H1 (cell line): ENCODE measurements at regions not wholly inside any gene's neighbourhood (a gene's known extent, or its start where the extent isn't known, plus 50 kb on each side); places are given as distances from the start of the nearest gene placed in this dataset.

Experiments used
- CTCF ChIA-PET: fragments of 300-600 bp; sonication (Branson Sonifier 250); formaldehyde crosslinking; loops from one replicate; lab custom pipeline; 2021; ENCODE audit not compliant: partially characterized antibody; lab: Charles Lee
- POLR2A ChIA-PET: fragments of 300-600 bp; sonication (Branson Sonifier 250); formaldehyde crosslinking; loops from one replicate; lab custom pipeline; 2021; ENCODE audit warnings: inconsistent platforms; ENCODE audit not compliant: partially characterized antibody; lab: Charles Lee
- DNase-seq, 2 experiments: peaks; one replicate each; pipeline versions ENCODE4 v3.0.0 to v3.0.0-alpha.2; 2010 to 2022; ENCODE audit warnings: low spot score in 2 of 2, low read depth in 1 of 2, mixed read lengths in 1 of 2
- FAIRE-seq: peaks from 2 replicates; lab custom pipeline; 2011; peaks lifted over from hg19 to GRCh38; lab: Jason Lieb, UNC
- H2AFZ ChIP-seq: 2 replicates; pipeline ENCODE4 v1.8.1; 2012; ENCODE audit warnings: low read length, inconsistent platforms
- H2AK5ac ChIP-seq: 2 replicates; pipeline ENCODE4 v1.6.1; 2013; ENCODE audit warnings: low read depth, low read length
- H2BK120ac ChIP-seq: replicated peaks from 2 replicates; pipeline ENCODE3; 2013; ENCODE audit warnings: low read depth, low read length, inconsistent platforms
- H2BK12ac ChIP-seq: 2 replicates; pipeline ENCODE4 v1.6.1; 2013; ENCODE audit warnings: low read depth, low read length
- H2BK15ac ChIP-seq: 2 replicates; pipeline ENCODE4 v1.6.1; 2013; ENCODE audit warnings: low read length
- H2BK20ac ChIP-seq: 2 replicates; pipeline ENCODE4 v1.6.1; 2013; ENCODE audit warnings: low read length
- H2BK5ac ChIP-seq: 2 replicates; pipeline ENCODE4 v1.6.1; 2013; ENCODE audit warnings: low read depth, low read length
- H3K14ac ChIP-seq: 2 replicates; pipeline ENCODE4 v1.6.1; 2013; ENCODE audit warnings: inconsistent platforms; ENCODE audit not compliant: insufficient read length
- H3K18ac ChIP-seq: 2 replicates; pipeline ENCODE4 v1.6.1; 2013; ENCODE audit warnings: low read length; ENCODE audit errors: extremely low read depth
- H3K23ac ChIP-seq: 2 replicates; pipeline ENCODE4 v1.6.1; 2013; ENCODE audit warnings: inconsistent platforms; ENCODE audit not compliant: insufficient read length
- H3K23me2 ChIP-seq: 2 replicates; pipeline ENCODE4 v1.6.1; 2013; ENCODE audit warnings: low read depth, low read length
- H3K27ac ChIP-seq: 2 replicates; pipeline ENCODE4 v1.6.1; 2011; ENCODE audit warnings: low read depth, low read length, inconsistent platforms
- H3K27me3 ChIP-seq, 4 experiments: replicated peaks in 1 of 4; 1 replicate in 1 of 4; 2 replicates in 3 of 4; pipeline versions ENCODE4 v1.6.1 to v1.8.1; 2011 to 2013; ENCODE audit warnings: low read length in 3 of 4, mild to moderate bottlenecking in 3 of 4, inconsistent platforms in 2 of 4, mixed read lengths in 2 of 4, moderate library complexity in 1 of 4; ENCODE audit not compliant: control insufficient read depth in 3 of 4, insufficient read depth in 3 of 4; ENCODE audit errors: extremely low read depth in 1 of 4
- H3K36me3 ChIP-seq, 4 experiments: 2 replicates each; pipeline versions ENCODE4 v1.6.1 to v1.8.1; 2011 to 2013; ENCODE audit warnings: mild to moderate bottlenecking in 4 of 4, low read length in 3 of 4, moderate library complexity in 2 of 4, control low read depth in 1 of 4, inconsistent platforms in 1 of 4; ENCODE audit not compliant: insufficient read depth in 4 of 4, control insufficient read depth in 2 of 4
- H3K4ac ChIP-seq: replicated peaks from 2 replicates; pipeline ENCODE3; 2013; ENCODE audit warnings: low read length, low read depth, mixed read lengths, inconsistent platforms; ENCODE audit not compliant: insufficient read length
- H3K4me1 ChIP-seq, 4 experiments: replicated peaks in 1 of 4; 1 replicate in 1 of 4; 2 replicates in 3 of 4; pipeline versions ENCODE4 v1.6.1 to v1.8.1; 2011 to 2013; ENCODE audit warnings: low read length in 3 of 4, inconsistent platforms in 2 of 4, mixed read lengths in 1 of 4; ENCODE audit not compliant: insufficient read depth in 4 of 4, control insufficient read depth in 3 of 4
- H3K4me2 ChIP-seq, 2 experiments: 2 replicates each; pipeline versions ENCODE4 v1.6.1 to v1.8.1; 2011 to 2013; ENCODE audit warnings: low read depth in 2 of 2, low read length in 2 of 2, control low read depth in 1 of 2, inconsistent platforms in 1 of 2, mild to moderate bottlenecking in 1 of 2; ENCODE audit not compliant: insufficient read depth in 1 of 2
- H3K4me3 ChIP-seq, 4 experiments: fragments of 200-600, 300-600 bp in 1 of 4; sonication (generic), shearing (Covaris generic), sonication (Bioruptor Twin) in 1 of 4; 2 replicates each; pipeline versions ENCODE4 v1.5.1 to v1.8.1; 2011 to 2016; ENCODE audit warnings: low read length in 4 of 4, low read depth in 3 of 4, control low read depth in 2 of 4, inconsistent platforms in 2 of 4, mild to moderate bottlenecking in 2 of 4, mixed read lengths in 1 of 4, moderate library complexity in 1 of 4; ENCODE audit not compliant: insufficient read depth in 2 of 4; ENCODE audit errors: extremely low read depth in 1 of 4
- H3K56ac ChIP-seq: replicated peaks from 2 replicates; pipeline ENCODE3; 2013; ENCODE audit warnings: low read depth, mild to moderate bottlenecking, mixed read lengths, low read length, inconsistent platforms; ENCODE audit not compliant: insufficient read length
- H3K79me1 ChIP-seq: 2 replicates; pipeline ENCODE4 v1.6.1; 2013; ENCODE audit warnings: low read depth, low read length, control low read depth
- H3K79me2 ChIP-seq, 2 experiments: 2 replicates each; pipeline versions ENCODE4 v1.6.1 to v1.8.1; 2012 to 2013; ENCODE audit warnings: low read length in 2 of 2, mild to moderate bottlenecking in 2 of 2, inconsistent platforms in 1 of 2; ENCODE audit not compliant: insufficient read depth in 2 of 2, control insufficient read depth in 1 of 2
- H3K9ac ChIP-seq, 4 experiments: replicated peaks in 1 of 4; 1 replicate in 1 of 4; 2 replicates in 3 of 4; pipeline versions ENCODE4 v1.6.1 to v1.8.1; 2011 to 2013; ENCODE audit warnings: low read depth in 3 of 4, low read length in 3 of 4, control low read depth in 2 of 4, mild to moderate bottlenecking in 2 of 4, moderate library complexity in 2 of 4, inconsistent platforms in 1 of 4; ENCODE audit errors: extremely low read depth in 1 of 4
- H3K9me3 ChIP-seq, 2 experiments: 2 replicates each; pipeline versions ENCODE4 v1.6.1 to v1.8.1; 2012 to 2013; ENCODE audit warnings: mild to moderate bottlenecking in 2 of 2, moderate library complexity in 2 of 2, control low read depth in 1 of 2, inconsistent platforms in 1 of 2, low read depth in 1 of 2, low read length in 1 of 2, mixed read lengths in 1 of 2; ENCODE audit not compliant: insufficient read depth in 2 of 2
- H4K20me1 ChIP-seq, 2 experiments: replicated peaks in 1 of 2; 2 replicates each; pipeline versions ENCODE3 to v1.8.1; 2011 to 2013; ENCODE audit warnings: inconsistent platforms in 2 of 2, low read length in 2 of 2, mild to moderate bottlenecking in 1 of 2; ENCODE audit not compliant: insufficient read depth in 2 of 2, control insufficient read depth in 1 of 2
- H4K5ac ChIP-seq: 2 replicates; pipeline ENCODE4 v1.6.1; 2013; ENCODE audit warnings: low read length, low read depth, mixed read lengths, inconsistent platforms; ENCODE audit not compliant: insufficient read length
- H4K8ac ChIP-seq: 2 replicates; pipeline ENCODE4 v1.8.0; 2013; ENCODE audit warnings: mild to moderate bottlenecking, moderate library complexity, low read length, inconsistent platforms; ENCODE audit not compliant: insufficient read depth; ENCODE audit errors: extremely low read depth
- H4K91ac ChIP-seq: replicated peaks from 2 replicates; pipeline ENCODE3; 2013; ENCODE audit warnings: low read length, mixed read lengths, inconsistent platforms; ENCODE audit not compliant: insufficient read length
- WGBS, 2 experiments: shearing (Covaris generic) in 1 of 2; methylation state at CpG; one replicate each; pipeline versions ENCODE4 v1.1.6 to v1.1.7; 2013 to 2015; ENCODE audit warnings: low lambda C conversion rate in 2 of 2, mixed read lengths in 2 of 2, inconsistent platforms in 1 of 2, low coverage in 1 of 2, missing lambda C conversion rate in 1 of 2; ENCODE audit not compliant: insufficient replicate concordance in 2 of 2, insufficient coverage in 1 of 2, insufficient read length in 1 of 2; ENCODE audit errors: extremely low coverage in 1 of 2, missing lambda C conversion rate in 1 of 2; 5-methylcytosine and 5-hydroxymethylcytosine counted together

GRCh38 chrX:13198762-13199064 lies 121.1 kb downstream of the ATXN3L start:
- FAIRE-seq: no peak
- peak overlapping the region; percentile 94; the same call in 1 of the 2 replicates for H2BK5ac ChIP-seq
- no peak overlapping the region for H2AK5ac ChIP-seq
- H3K27me3 ChIP-seq: no peaks in the 10 kb centered on the region
- no peaks in the 10 kb centered on the region for H3K79me1 ChIP-seq
- H3K18ac ChIP-seq: no peak overlapping the region
- no peaks in the 10 kb centered on the region for H3K23me2 ChIP-seq
- no peak overlapping the region for H3K14ac ChIP-seq
- POLR2A ChIA-PET: interaction anchor here (1.4 to 2.7 kb wide), 4 partner anchors 10 to 224 kb away, joined by 3 to 20 read pairs (median 6); partner anchors contain the start of gene TMSB4X
- no peak overlapping the region for H2BK20ac ChIP-seq
- DNase-seq: no peak
- H2AFZ ChIP-seq: no peak overlapping the region
- H3K9me3 ChIP-seq: no peaks in the 10 kb centered on the region
- peak overlapping the region; percentile 71 for H4K5ac ChIP-seq
- H2BK12ac ChIP-seq: no peak overlapping the region
- H4K20me1 ChIP-seq: no peaks in the 10 kb centered on the region
- H2BK15ac ChIP-seq: no peak overlapping the region
- WGBS, 2 experiments: 11% methylated on average over 3 of the region's 3 CpGs; no CpG with 5 or more reads in 1 of the 2 experiments
- no peaks in the 10 kb centered on the region for H3K36me3 ChIP-seq
- peak overlapping the region; percentile 31 to 56; a peak in 3 of 4 replicates for H3K4me2 ChIP-seq
- no peak overlapping the region for H2BK120ac ChIP-seq
- H3K56ac ChIP-seq: no peak overlapping the region
- no peaks in the 10 kb centered on the region for H3K79me2 ChIP-seq
- no peak overlapping the region for H4K8ac ChIP-seq
- peaks cover 0 to 17% (median 7%) of the 10 kb centered on the region in 4 experiments; a peak in 4 of 7 replicates for H3K4me1 ChIP-seq
- CTCF ChIA-PET: interaction anchor here (1.7 kb wide), 1 partner anchor 56 kb away, joined by 3 read pairs; no protein-coding TSS in a partner anchor
- peak overlapping the region in 2 of 4 experiments; percentile 13 to 44; a peak in 2 of 7 replicates for H3K9ac ChIP-seq
- no peak overlapping the region for H3K4ac ChIP-seq
- peak overlapping the region in 1 of 4 experiments; percentile 45; a peak in 1 of 8 replicates for H3K4me3 ChIP-seq
- H3K23ac ChIP-seq: no peak overlapping the region
- peak overlapping the region; percentile 85 for H3K27ac ChIP-seq
- no peak overlapping the region for H4K91ac ChIP-seq
